H1 (cell line): ENCODE measurements at regions not wholly inside any gene's neighbourhood (a gene's known extent, or its start where the extent isn't known, plus 50 kb on each side); places are given as distances from the start of the nearest gene placed in this dataset.

Experiments used
- CTCF ChIA-PET: fragments of 300-600 bp; sonication (Branson Sonifier 250); formaldehyde crosslinking; loops from one replicate; lab custom pipeline; 2021; ENCODE audit not compliant: partially characterized antibody; lab: Charles Lee
- POLR2A ChIA-PET: fragments of 300-600 bp; sonication (Branson Sonifier 250); formaldehyde crosslinking; loops from one replicate; lab custom pipeline; 2021; ENCODE audit warnings: inconsistent platforms; ENCODE audit not compliant: partially characterized antibody; lab: Charles Lee
- DNase-seq, 2 experiments: peaks; one replicate each; pipeline versions ENCODE4 v3.0.0 to v3.0.0-alpha.2; 2010 to 2022; ENCODE audit warnings: low spot score in 2 of 2, low read depth in 1 of 2, mixed read lengths in 1 of 2
- FAIRE-seq: peaks from 2 replicates; lab custom pipeline; 2011; peaks lifted over from hg19 to GRCh38; lab: Jason Lieb, UNC
- H2AFZ ChIP-seq: 2 replicates; pipeline ENCODE4 v1.8.1; 2012; ENCODE audit warnings: low read length, inconsistent platforms
- H2AK5ac ChIP-seq: 2 replicates; pipeline ENCODE4 v1.6.1; 2013; ENCODE audit warnings: low read depth, low read length
- H2BK120ac ChIP-seq: replicated peaks from 2 replicates; pipeline ENCODE3; 2013; ENCODE audit warnings: low read depth, low read length, inconsistent platforms
- H2BK12ac ChIP-seq: 2 replicates; pipeline ENCODE4 v1.6.1; 2013; ENCODE audit warnings: low read depth, low read length
- H2BK15ac ChIP-seq: 2 replicates; pipeline ENCODE4 v1.6.1; 2013; ENCODE audit warnings: low read length
- H2BK20ac ChIP-seq: 2 replicates; pipeline ENCODE4 v1.6.1; 2013; ENCODE audit warnings: low read length
- H2BK5ac ChIP-seq: 2 replicates; pipeline ENCODE4 v1.6.1; 2013; ENCODE audit warnings: low read depth, low read length
- H3K14ac ChIP-seq: 2 replicates; pipeline ENCODE4 v1.6.1; 2013; ENCODE audit warnings: inconsistent platforms; ENCODE audit not compliant: insufficient read length
- H3K18ac ChIP-seq: 2 replicates; pipeline ENCODE4 v1.6.1; 2013; ENCODE audit warnings: low read length; ENCODE audit errors: extremely low read depth
- H3K23ac ChIP-seq: 2 replicates; pipeline ENCODE4 v1.6.1; 2013; ENCODE audit warnings: inconsistent platforms; ENCODE audit not compliant: insufficient read length
- H3K23me2 ChIP-seq: 2 replicates; pipeline ENCODE4 v1.6.1; 2013; ENCODE audit warnings: low read depth, low read length
- H3K27ac ChIP-seq: 2 replicates; pipeline ENCODE4 v1.6.1; 2011; ENCODE audit warnings: low read depth, low read length, inconsistent platforms
- H3K27me3 ChIP-seq, 4 experiments: replicated peaks in 1 of 4; 1 replicate in 1 of 4; 2 replicates in 3 of 4; pipeline versions ENCODE4 v1.6.1 to v1.8.1; 2011 to 2013; ENCODE audit warnings: low read length in 3 of 4, mild to moderate bottlenecking in 3 of 4, inconsistent platforms in 2 of 4, mixed read lengths in 2 of 4, moderate library complexity in 1 of 4; ENCODE audit not compliant: control insufficient read depth in 3 of 4, insufficient read depth in 3 of 4; ENCODE audit errors: extremely low read depth in 1 of 4
- H3K36me3 ChIP-seq, 4 experiments: 2 replicates each; pipeline versions ENCODE4 v1.6.1 to v1.8.1; 2011 to 2013; ENCODE audit warnings: mild to moderate bottlenecking in 4 of 4, low read length in 3 of 4, moderate library complexity in 2 of 4, control low read depth in 1 of 4, inconsistent platforms in 1 of 4; ENCODE audit not compliant: insufficient read depth in 4 of 4, control insufficient read depth in 2 of 4
- H3K4ac ChIP-seq: replicated peaks from 2 replicates; pipeline ENCODE3; 2013; ENCODE audit warnings: low read length, low read depth, mixed read lengths, inconsistent platforms; ENCODE audit not compliant: insufficient read length
- H3K4me1 ChIP-seq, 4 experiments: replicated peaks in 1 of 4; 1 replicate in 1 of 4; 2 replicates in 3 of 4; pipeline versions ENCODE4 v1.6.1 to v1.8.1; 2011 to 2013; ENCODE audit warnings: low read length in 3 of 4, inconsistent platforms in 2 of 4, mixed read lengths in 1 of 4; ENCODE audit not compliant: insufficient read depth in 4 of 4, control insufficient read depth in 3 of 4
- H3K4me2 ChIP-seq, 2 experiments: 2 replicates each; pipeline versions ENCODE4 v1.6.1 to v1.8.1; 2011 to 2013; ENCODE audit warnings: low read depth in 2 of 2, low read length in 2 of 2, control low read depth in 1 of 2, inconsistent platforms in 1 of 2, mild to moderate bottlenecking in 1 of 2; ENCODE audit not compliant: insufficient read depth in 1 of 2
- H3K4me3 ChIP-seq, 4 experiments: fragments of 200-600, 300-600 bp in 1 of 4; sonication (generic), shearing (Covaris generic), sonication (Bioruptor Twin) in 1 of 4; 2 replicates each; pipeline versions ENCODE4 v1.5.1 to v1.8.1; 2011 to 2016; ENCODE audit warnings: low read length in 4 of 4, low read depth in 3 of 4, control low read depth in 2 of 4, inconsistent platforms in 2 of 4, mild to moderate bottlenecking in 2 of 4, mixed read lengths in 1 of 4, moderate library complexity in 1 of 4; ENCODE audit not compliant: insufficient read depth in 2 of 4; ENCODE audit errors: extremely low read depth in 1 of 4
- H3K56ac ChIP-seq: replicated peaks from 2 replicates; pipeline ENCODE3; 2013; ENCODE audit warnings: low read depth, mild to moderate bottlenecking, mixed read lengths, low read length, inconsistent platforms; ENCODE audit not compliant: insufficient read length
- H3K79me1 ChIP-seq: 2 replicates; pipeline ENCODE4 v1.6.1; 2013; ENCODE audit warnings: low read depth, low read length, control low read depth
- H3K79me2 ChIP-seq, 2 experiments: 2 replicates each; pipeline versions ENCODE4 v1.6.1 to v1.8.1; 2012 to 2013; ENCODE audit warnings: low read length in 2 of 2, mild to moderate bottlenecking in 2 of 2, inconsistent platforms in 1 of 2; ENCODE audit not compliant: insufficient read depth in 2 of 2, control insufficient read depth in 1 of 2
- H3K9ac ChIP-seq, 4 experiments: replicated peaks in 1 of 4; 1 replicate in 1 of 4; 2 replicates in 3 of 4; pipeline versions ENCODE4 v1.6.1 to v1.8.1; 2011 to 2013; ENCODE audit warnings: low read depth in 3 of 4, low read length in 3 of 4, control low read depth in 2 of 4, mild to moderate bottlenecking in 2 of 4, moderate library complexity in 2 of 4, inconsistent platforms in 1 of 4; ENCODE audit errors: extremely low read depth in 1 of 4
- H3K9me3 ChIP-seq, 2 experiments: 2 replicates each; pipeline versions ENCODE4 v1.6.1 to v1.8.1; 2012 to 2013; ENCODE audit warnings: mild to moderate bottlenecking in 2 of 2, moderate library complexity in 2 of 2, control low read depth in 1 of 2, inconsistent platforms in 1 of 2, low read depth in 1 of 2, low read length in 1 of 2, mixed read lengths in 1 of 2; ENCODE audit not compliant: insufficient read depth in 2 of 2
- H4K20me1 ChIP-seq, 2 experiments: replicated peaks in 1 of 2; 2 replicates each; pipeline versions ENCODE3 to v1.8.1; 2011 to 2013; ENCODE audit warnings: inconsistent platforms in 2 of 2, low read length in 2 of 2, mild to moderate bottlenecking in 1 of 2; ENCODE audit not compliant: insufficient read depth in 2 of 2, control insufficient read depth in 1 of 2
- H4K5ac ChIP-seq: 2 replicates; pipeline ENCODE4 v1.6.1; 2013; ENCODE audit warnings: low read length, low read depth, mixed read lengths, inconsistent platforms; ENCODE audit not compliant: insufficient read length
- H4K8ac ChIP-seq: 2 replicates; pipeline ENCODE4 v1.8.0; 2013; ENCODE audit warnings: mild to moderate bottlenecking, moderate library complexity, low read length, inconsistent platforms; ENCODE audit not compliant: insufficient read depth; ENCODE audit errors: extremely low read depth
- H4K91ac ChIP-seq: replicated peaks from 2 replicates; pipeline ENCODE3; 2013; ENCODE audit warnings: low read length, mixed read lengths, inconsistent platforms; ENCODE audit not compliant: insufficient read length
- CBX5 ChIP-seq: fragments of 300-800, 300-1000 bp; sonication (generic); IDR thresholded peaks from 2 replicates; pipeline ENCODE4 v1.7.1; 2016; ENCODE audit warnings: antibody characterized with exemption, low read length, low read depth
- MAX ChIP-seq: IDR thresholded peaks from 2 replicates; pipeline ENCODE4 v1.6.1; 2012; ENCODE audit warnings: inconsistent platforms
- SIRT6 ChIP-seq: IDR thresholded peaks from one replicate; pipeline ENCODE4 v1.7.1; 2012; ENCODE audit warnings: low read length, inconsistent platforms
- WGBS, 2 experiments: shearing (Covaris generic) in 1 of 2; methylation state at CpG; one replicate each; pipeline versions ENCODE4 v1.1.6 to v1.1.7; 2013 to 2015; ENCODE audit warnings: low lambda C conversion rate in 2 of 2, mixed read lengths in 2 of 2, inconsistent platforms in 1 of 2, low coverage in 1 of 2, missing lambda C conversion rate in 1 of 2; ENCODE audit not compliant: insufficient replicate concordance in 2 of 2, insufficient coverage in 1 of 2, insufficient read length in 1 of 2; ENCODE audit errors: extremely low coverage in 1 of 2, missing lambda C conversion rate in 1 of 2; 5-methylcytosine and 5-hydroxymethylcytosine counted together

- Histone ChIP-seq H3K23me2 (no peaks in the 10 kb centered on the region), H4K8ac (no peak overlapping the region), H3K14ac (no peak overlapping the region), H3K9ac (no peak overlapping the region), H2BK5ac (no peak overlapping the region), H3K9me3 (no peaks in the 10 kb centered on the region), H3K79me1 (no peaks in the 10 kb centered on the region), H2BK12ac (no peak overlapping the region), H2BK15ac (no peak overlapping the region), H4K5ac (no peak overlapping the region), H3K4ac (no peak overlapping the region), H3K18ac (no peak overlapping the region), H2BK120ac (no peak overlapping the region), H3K56ac (no peak overlapping the region), H4K20me1 (no peaks in the 10 kb centered on the region), H2BK20ac (no peak overlapping the region), H4K91ac (no peak overlapping the region), H3K4me1 (peaks cover 0 to 2% (median 0%) of the 10 kb centered on the region in 4 experiments; a peak in 1 of 7 replicates), H3K27ac (no peak overlapping the region), H3K79me2 (no peaks in the 10 kb centered on the region), H3K4me3 (no peak overlapping the region), H3K27me3 (no peaks in the 10 kb centered on the region), H2AFZ (no peak overlapping the region), H3K4me2 (no peak overlapping the region), H3K23ac (no peak overlapping the region), H3K36me3 (no peaks in the 10 kb centered on the region), H2AK5ac (no peak overlapping the region)
- WGBS, 2 experiments: 98% methylated on average over 2 of the region's 2 CpGs; no CpG with 5 or more reads in 1 of the 2 experiments
- POLR2A ChIA-PET: no interaction called here
- no peak for FAIRE-seq
- no peak for DNase-seq
- CTCF ChIA-PET: interaction anchor here (1.2 kb wide), 1 partner anchor 25 kb away, joined by 3 read pairs; no protein-coding TSS in a partner anchor
- TF ChIP-seq SIRT6 (no peak), MAX (no peak), CBX5 (no peak)
Observed at GRCh38 chr12:90017316-90017715, 308.7 kb upstream of the ATP2B1 start.
